SK-N-SH treated with all-trans-retinoic acid at 6 μM for 48 hours (cell line): ENCODE measurements at regions not wholly inside any gene's neighbourhood (a gene's known extent, or its start where the extent isn't known, plus 50 kb on each side); places are given as distances from the start of the nearest gene placed in this dataset.

Experiments
- ATAC-seq: fragments of 200-7000 bp; cut with Tn5 transposase; 3 replicates; pipeline ENCODE4 v1.9.1; 2020; ENCODE audit warnings: mild to moderate bottlenecking, moderate library complexity
- ARNTL ChIP-seq: fragments of 450-650 bp; formaldehyde crosslinking; IDR thresholded peaks from 2 replicates; pipeline ENCODE4 v1.5.0; 2020; ENCODE audit warnings: low read depth, mild to moderate bottlenecking, moderate library complexity, borderline replicate concordance
- CSDC2 ChIP-seq: fragments of 250-450 bp; sonication (Bioruptor Pico); IDR thresholded peaks from 2 replicates; pipeline ENCODE4 v1.5.0; 2020; ENCODE audit warnings: mild to moderate bottlenecking, moderate library complexity
- ESRRG ChIP-seq: fragments of 250-450 bp; sonication (Bioruptor Pico); IDR thresholded peaks from 2 replicates; pipeline ENCODE4 v1.6.1; 2021; ENCODE audit warnings: mild to moderate bottlenecking
- GLIS3 ChIP-seq: fragments of 250-450 bp; sonication (Bioruptor Pico); IDR thresholded peaks from 2 replicates; pipeline ENCODE4 v1.5.0; 2020; ENCODE audit warnings: mild to moderate bottlenecking, moderate library complexity
- ISL1 ChIP-seq: fragments of 250-450 bp; sonication (Bioruptor Pico); IDR thresholded peaks from 2 replicates; pipeline ENCODE4 v2.1.2; 2022; ENCODE audit warnings: mild to moderate bottlenecking, moderate library complexity
- OSR1 ChIP-seq: fragments of 250-450 bp; sonication (Bioruptor Pico); IDR thresholded peaks from 2 replicates; pipeline ENCODE4 v1.8.0; 2022; ENCODE audit warnings: moderate library complexity, mild to moderate bottlenecking, inconsistent platforms
- PATZ1 ChIP-seq: fragments of 250-450 bp; sonication (Bioruptor Pico); IDR thresholded peaks from 2 replicates; pipeline ENCODE4 v1.8.0; 2020; ENCODE audit warnings: mild to moderate bottlenecking, moderate library complexity, borderline replicate concordance
- POU6F1 ChIP-seq: fragments of 250-450 bp; sonication (Bioruptor Pico); IDR thresholded peaks from 2 replicates; pipeline ENCODE4 v1.8.0; 2021; ENCODE audit warnings: low read depth, mild to moderate bottlenecking, moderate library complexity, borderline replicate concordance
- RARB ChIP-seq: fragments of 250-450 bp; sonication (Bioruptor Pico); IDR thresholded peaks from 2 replicates; pipeline ENCODE4 v1.8.0; 2021; ENCODE audit warnings: mild to moderate bottlenecking, moderate library complexity
- SNAI2 ChIP-seq: fragments of 250-450 bp; sonication (Bioruptor Pico); IDR thresholded peaks from 2 replicates; pipeline ENCODE4 v1.5.0; 2020; ENCODE audit warnings: mild to moderate bottlenecking, moderate library complexity
- TCF4 ChIP-seq: fragments of 250-450 bp; sonication (Bioruptor Pico); IDR thresholded peaks from 2 replicates; pipeline ENCODE4 v1.8.0; 2021; ENCODE audit warnings: mild to moderate bottlenecking, moderate library complexity, borderline replicate concordance
- TOX ChIP-seq: fragments of 250-450 bp; sonication (Bioruptor Pico); IDR thresholded peaks from 2 replicates; pipeline ENCODE4 v1.8.0; 2021; ENCODE audit warnings: mild to moderate bottlenecking, moderate library complexity, borderline replicate concordance
- TSHZ2 ChIP-seq: fragments of 250-450 bp; sonication (Bioruptor Pico); IDR thresholded peaks from 2 replicates; pipeline ENCODE4 v1.5.0; 2020; ENCODE audit warnings: mild to moderate bottlenecking, moderate library complexity
- ZC3H10 ChIP-seq: fragments of 250-450 bp; sonication (Bioruptor Pico); IDR thresholded peaks from 2 replicates; pipeline ENCODE4 v1.5.1; 2021; ENCODE audit warnings: mild to moderate bottlenecking, moderate library complexity
- ZFP3 ChIP-seq: fragments of 250-450 bp; sonication (Bioruptor Pico); IDR thresholded peaks from 2 replicates; pipeline ENCODE4 v1.5.0; 2020; ENCODE audit warnings: mild to moderate bottlenecking, moderate library complexity
- ZFP30 ChIP-seq: fragments of 450-650 bp; formaldehyde crosslinking; IDR thresholded peaks from 2 replicates; pipeline ENCODE4 v1.5.0; 2022; ENCODE audit warnings: mild to moderate bottlenecking, moderate library complexity
- ZNF565 ChIP-seq: fragments of 450-650 bp; formaldehyde crosslinking; conservative IDR thresholded peaks from 2 replicates; pipeline ENCODE4 v1.5.0; 2020; ENCODE audit warnings: low read depth, mild to moderate bottlenecking, moderate library complexity
- ZNF70 ChIP-seq: fragments of 450-650 bp; formaldehyde crosslinking; IDR thresholded peaks from 2 replicates; pipeline ENCODE4 v1.5.0; 2020; ENCODE audit warnings: mild to moderate bottlenecking, moderate library complexity
- ZNF8 ChIP-seq: fragments of 450-650 bp; formaldehyde crosslinking; IDR thresholded peaks from 2 replicates; pipeline ENCODE4 v1.5.0; 2020; ENCODE audit warnings: mild to moderate bottlenecking, moderate library complexity
- TF ChIP-seq, protein P1 (sequence below): fragments of 250-450 bp; sonication (Bioruptor Pico); IDR thresholded peaks from 2 replicates; pipeline ENCODE4 v1.5.1; 2020; ENCODE audit warnings: low read depth, mild to moderate bottlenecking, moderate library complexity
- TF ChIP-seq, protein P2 (sequence below): fragments of 250-450 bp; sonication (Bioruptor Pico); IDR thresholded peaks from 2 replicates; pipeline ENCODE4 v1.5.1; 2021; ENCODE audit warnings: mild to moderate bottlenecking, moderate library complexity

DNA sequence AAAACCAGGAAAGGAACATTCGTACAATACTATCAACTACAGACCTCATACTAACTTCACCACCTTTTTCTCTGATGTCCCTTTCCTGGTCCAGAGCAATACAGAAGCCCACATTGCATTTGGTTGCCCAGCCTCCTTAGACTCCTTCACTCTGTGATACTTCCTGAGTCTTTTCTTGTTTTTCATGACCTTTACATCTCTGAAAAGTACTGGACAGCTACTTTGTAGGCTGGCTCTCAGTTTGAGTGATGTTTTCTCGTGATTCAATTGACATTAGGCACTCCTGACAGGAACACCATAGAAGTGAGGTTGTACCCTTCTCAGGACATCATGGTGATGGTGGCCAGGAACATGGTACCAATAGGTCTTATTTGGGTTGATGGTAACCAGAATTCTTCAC is 185.9 kb upstream of the SLC39A10 start:
- ATAC-seq, result no peak
- TF ChIP-seq, protein P1, sequence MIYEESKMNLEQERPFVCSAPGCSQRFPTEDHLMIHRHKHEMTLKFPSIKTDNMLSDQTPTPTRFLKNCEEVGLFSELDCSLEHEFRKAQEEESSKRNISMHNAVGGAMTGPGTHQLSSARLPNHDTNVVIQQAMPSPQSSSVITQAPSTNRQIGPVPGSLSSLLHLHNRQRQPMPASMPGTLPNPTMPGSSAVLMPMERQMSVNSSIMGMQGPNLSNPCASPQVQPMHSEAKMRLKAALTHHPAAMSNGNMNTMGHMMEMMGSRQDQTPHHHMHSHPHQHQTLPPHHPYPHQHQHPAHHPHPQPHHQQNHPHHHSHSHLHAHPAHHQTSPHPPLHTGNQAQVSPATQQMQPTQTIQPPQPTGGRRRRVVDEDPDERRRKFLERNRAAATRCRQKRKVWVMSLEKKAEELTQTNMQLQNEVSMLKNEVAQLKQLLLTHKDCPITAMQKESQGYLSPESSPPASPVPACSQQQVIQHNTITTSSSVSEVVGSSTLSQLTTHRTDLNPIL (CRISPR knock-in tag), result no peak
- TF ChIP-seq GLIS3 (CRISPR knock-in tag) (no peak), ZFP30 (no peak), POU6F1 (no peak), RARB (no peak), ZNF70 (CRISPR knock-in tag) (no peak), ZNF8 (no peak), ZC3H10 (CRISPR knock-in tag) (no peak), ISL1 (no peak), TOX (CRISPR knock-in tag) (no peak), ESRRG (CRISPR knock-in tag) (no peak), ZFP3 (CRISPR knock-in tag) (no peak), SNAI2 (CRISPR knock-in tag) (no peak), OSR1 (CRISPR knock-in tag) (no peak), PATZ1 (CRISPR knock-in tag) (no peak), ZNF565 (CRISPR knock-in tag) (no peak), TCF4 (no peak), ARNTL (CRISPR knock-in tag) (no peak)
- TF ChIP-seq, protein P2, sequence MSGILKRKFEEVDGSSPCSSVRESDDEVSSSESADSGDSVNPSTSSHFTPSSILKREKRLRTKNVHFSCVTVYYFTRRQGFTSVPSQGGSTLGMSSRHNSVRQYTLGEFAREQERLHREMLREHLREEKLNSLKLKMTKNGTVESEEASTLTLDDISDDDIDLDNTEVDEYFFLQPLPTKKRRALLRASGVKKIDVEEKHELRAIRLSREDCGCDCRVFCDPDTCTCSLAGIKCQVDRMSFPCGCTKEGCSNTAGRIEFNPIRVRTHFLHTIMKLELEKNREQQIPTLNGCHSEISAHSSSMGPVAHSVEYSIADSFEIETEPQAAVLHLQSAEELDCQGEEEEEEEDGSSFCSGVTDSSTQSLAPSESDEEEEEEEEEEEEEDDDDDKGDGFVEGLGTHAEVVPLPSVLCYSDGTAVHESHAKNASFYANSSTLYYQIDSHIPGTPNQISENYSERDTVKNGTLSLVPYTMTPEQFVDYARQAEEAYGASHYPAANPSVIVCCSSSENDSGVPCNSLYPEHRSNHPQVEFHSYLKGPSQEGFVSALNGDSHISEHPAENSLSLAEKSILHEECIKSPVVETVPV (CRISPR knock-in tag), result no peak
- TF ChIP-seq, all 23 proteins: peak for 0

- no peak for ATAC-seq
Observed at GRCh38 chr2:195470622-195471021, 186.4 kb upstream of the SLC39A10 start.

More at GRCh38 chr2:195470622-195471021, 186.4 kb upstream of the SLC39A10 start:
- TF ChIP-seq, protein P1 (CRISPR knock-in tag), result no peak
- TF ChIP-seq TOX (CRISPR knock-in tag) (no peak), POU6F1 (no peak), ZFP30 (no peak), ISL1 (no peak), ZFP3 (CRISPR knock-in tag) (no peak), SNAI2 (CRISPR knock-in tag) (no peak), ESRRG (CRISPR knock-in tag) (no peak), PATZ1 (CRISPR knock-in tag) (no peak), CSDC2 (CRISPR knock-in tag) (no peak), ZC3H10 (CRISPR knock-in tag) (no peak), TCF4 (no peak), ZNF8 (no peak), TSHZ2 (CRISPR knock-in tag) (no peak), ZNF565 (CRISPR knock-in tag) (no peak), ZNF70 (CRISPR knock-in tag) (no peak), GLIS3 (CRISPR knock-in tag) (no peak)
- TF ChIP-seq, protein P2 (CRISPR knock-in tag), result no peak
